NCI-H2196 (cell line): ENCODE measurements at regions not wholly inside any gene's neighbourhood (a gene's known extent, or its start where the extent isn't known, plus 50 kb on each side); places are given as distances from the start of the nearest gene placed in this dataset.

Experiments
- DNase-seq: peaks from one replicate; lab custom pipeline; 2025; ENCODE audit not compliant: unreplicated experiment; lab: John Stamatoyannopoulos, UW

GRCh38 chr1:30324251-30325084 is 398.9 kb downstream of the MATN1 start:
- no peak for DNase-seq

- DNase-seq, result no peak
Measured at GRCh38 chr1:30323841-30324240, 399.5 kb downstream of the MATN1 start.

GRCh38 chr1:30323352-30323751 is 400.0 kb downstream of the MATN1 start:
- no peak for DNase-seq

GRCh38 chr1:30322859-30323257 is 400.5 kb downstream of the MATN1 start:
- DNase-seq, result no peak

- DNase-seq, result no peak
Measured at GRCh38 chr1:30321996-30322858, 401.2 kb downstream of the MATN1 start.

GRCh38 chr1:30321246-30321910 is 402.0 kb downstream of the MATN1 start:
- DNase-seq, result no peak

GRCh38 chr1:30320581-30320890 is 402.8 kb downstream of the MATN1 start:
- DNase-seq, result no peak

- no peak for DNase-seq
Measured at GRCh38 chr1:30319765-30320580, 403.4 kb downstream of the MATN1 start.

GRCh38 chr1:30318864-30319718 is 404.3 kb downstream of the MATN1 start:
- no peak for DNase-seq

GRCh38 chr1:30318413-30318812 is 405.0 kb downstream of the MATN1 start:
- no peak for DNase-seq

GRCh38 chr1:30317921-30318320 is 405.5 kb downstream of the MATN1 start:
- no peak for DNase-seq

- no peak for DNase-seq
Measured at GRCh38 chr1:30316056-30316455, 407.3 kb downstream of the MATN1 start.

GRCh38 chr1:30315185-30315960 is 408.0 kb downstream of the MATN1 start:
- DNase-seq, result no peak

- DNase-seq, result no peak
Measured at GRCh38 chr1:30314591-30314990, 408.8 kb downstream of the MATN1 start.

- no peak for DNase-seq
Measured at GRCh38 chr1:30313584-30313983, 409.8 kb downstream of the MATN1 start.

GRCh38 chr1:30313176-30313575 is 410.2 kb downstream of the MATN1 start:
- no peak for DNase-seq

GRCh38 chr1:30312226-30312625 is 411.2 kb downstream of the MATN1 start:
- no peak for DNase-seq

GRCh38 chr1:30311749-30312148 is 411.6 kb downstream of the MATN1 start:
- no peak for DNase-seq
